DOHH2 (cell line): ENCODE measurements at regions not wholly inside any gene's neighbourhood (a gene's known extent, or its start where the extent isn't known, plus 50 kb on each side); places are given as distances from the start of the nearest gene placed in this dataset.

Source experiments
- H3F3A ChIP-seq: fragments of 200-600 bp; sonication (generic), shearing (Covaris generic); 2 replicates; pipeline ENCODE4 v1.6.0; 2016; ENCODE audit warnings: antibody characterized with exemption, mild to moderate bottlenecking; ENCODE audit not compliant: control insufficient read depth, insufficient read depth
- H3K27ac ChIP-seq: fragments of 200-600 bp; sonication (generic); 2 replicates; pipeline ENCODE4 v1.5.1; 2014; ENCODE audit warnings: low read depth, mild to moderate bottlenecking, low read length, moderate library complexity
- H3K27me3 ChIP-seq: fragments of 200-600 bp; sonication (generic); 2 replicates; pipeline ENCODE4 v1.6.1; 2014; ENCODE audit warnings: mild to moderate bottlenecking, low read length, mixed read lengths; ENCODE audit not compliant: control insufficient read depth
- H3K36me3 ChIP-seq: fragments of 200-600 bp; sonication (generic); 2 replicates; pipeline ENCODE4 v1.6.1; 2014; ENCODE audit warnings: mild to moderate bottlenecking, low read length, moderate library complexity, mixed read lengths; ENCODE audit not compliant: control insufficient read depth
- H3K4me1 ChIP-seq: fragments of 200-600 bp; sonication (generic); 2 replicates; pipeline ENCODE4 v1.6.1; 2014; ENCODE audit warnings: mild to moderate bottlenecking, low read length, mixed read lengths; ENCODE audit not compliant: control insufficient read depth
- H3K4me2 ChIP-seq: fragments of 200-600 bp; sonication (generic); 2 replicates; pipeline ENCODE4 v1.6.0; 2014; ENCODE audit warnings: mild to moderate bottlenecking, low read length, moderate library complexity
- H3K4me3 ChIP-seq: fragments of 200-600 bp; sonication (generic); 2 replicates; pipeline ENCODE4 v1.5.1; 2014; ENCODE audit warnings: mild to moderate bottlenecking, low read length, mixed read lengths
- H3K79me2 ChIP-seq: fragments of 200-600 bp; sonication (generic); 2 replicates; pipeline ENCODE4 v1.6.1; 2014; ENCODE audit warnings: mild to moderate bottlenecking, low read length, mixed read lengths; ENCODE audit not compliant: control insufficient read depth
- H3K9me2 ChIP-seq: fragments of 200-600 bp; sonication (generic); replicated peaks from 2 replicates; pipeline ENCODE4 v1.6.1; 2014; ENCODE audit warnings: mild to moderate bottlenecking, low read length, mixed read lengths; ENCODE audit not compliant: control insufficient read depth
- H3K9me3 ChIP-seq: fragments of 200-600 bp; sonication (generic); 2 replicates; pipeline ENCODE4 v1.6.1; 2014; ENCODE audit warnings: antibody characterized with exemption, low read length, mixed read lengths; ENCODE audit not compliant: control insufficient read depth, insufficient read depth
- H4K20me1 ChIP-seq: fragments of 200-600 bp; sonication (generic); 2 replicates; pipeline ENCODE4 v1.6.0; 2014; ENCODE audit warnings: low read depth, mild to moderate bottlenecking, antibody characterized with exemption, low read length, moderate library complexity; ENCODE audit not compliant: control insufficient read depth, insufficient read depth
- CTCF ChIP-seq: fragments of 200-600 bp; sonication (generic); IDR thresholded peaks from one replicate; pipeline ENCODE4 v1.5.1; 2014; ENCODE audit warnings: antibody characterized with exemption, mild to moderate bottlenecking, low read depth, low read length; ENCODE audit not compliant: poor library complexity, severe bottlenecking
- EZH2phosphoT487 ChIP-seq: fragments of 200-600 bp; sonication (generic); IDR thresholded peaks from 2 replicates; pipeline ENCODE4 v1.6.1; 2017; ENCODE audit warnings: borderline replicate concordance, mild to moderate bottlenecking, antibody characterized with exemption, low read length, moderate library complexity, mixed read lengths

GRCh38 chr14:98161356-98161755 is 1110.6 kb downstream of the BCL11B start:
- Histone ChIP-seq H3F3A (no peaks in the 10 kb centered on the region), H3K27me3 (no peaks in the 10 kb centered on the region), H3K36me3 (no peaks in the 10 kb centered on the region), H3K9me3 (no peaks in the 10 kb centered on the region), H3K4me3 (no peak overlapping the region), H3K27ac (no peak overlapping the region), H4K20me1 (no peaks in the 10 kb centered on the region), H3K4me2 (no peak overlapping the region), H3K79me2 (no peaks in the 10 kb centered on the region), H3K9me2 (no peaks in the 10 kb centered on the region), H3K4me1 (no peaks in the 10 kb centered on the region)
- no peak for TF ChIP-seq EZH2phosphoT487
- no peak for TF ChIP-seq CTCF

- Histone ChIP-seq H3K9me3 (no peaks in the 10 kb centered on the region), H3K27me3 (no peaks in the 10 kb centered on the region), H3K27ac (no peak overlapping the region), H3K36me3 (no peaks in the 10 kb centered on the region), H3K4me3 (no peak overlapping the region), H3K4me1 (no peaks in the 10 kb centered on the region), H4K20me1 (no peaks in the 10 kb centered on the region), H3F3A (no peaks in the 10 kb centered on the region), H3K79me2 (no peaks in the 10 kb centered on the region), H3K9me2 (no peaks in the 10 kb centered on the region), H3K4me2 (no peak overlapping the region)
- TF ChIP-seq EZH2phosphoT487 (no peak), CTCF (no peak)
Observed at GRCh38 chr14:98162856-98163805, 1108.9 kb downstream of the BCL11B start.

- TF ChIP-seq EZH2phosphoT487 (no peak), CTCF (no peak)
- no peaks in the 10 kb centered on the region for H3K4me1 ChIP-seq
- no peaks in the 10 kb centered on the region for H3K36me3 ChIP-seq
- no peaks in the 10 kb centered on the region for H3F3A ChIP-seq
- H3K27me3 ChIP-seq = no peaks in the 10 kb centered on the region
- no peaks in the 10 kb centered on the region for H4K20me1 ChIP-seq
- no peak overlapping the region for H3K4me2 ChIP-seq
- no peak overlapping the region for H3K27ac ChIP-seq
- H3K79me2 ChIP-seq = no peaks in the 10 kb centered on the region
- no peak overlapping the region for H3K4me3 ChIP-seq
- no peaks in the 10 kb centered on the region for H3K9me3 ChIP-seq
- no peaks in the 10 kb centered on the region for H3K9me2 ChIP-seq
Observed at GRCh38 chr14:98163873-98164272, 1108.1 kb downstream of the BCL11B start.
